Muscle of leg (tissue), 3 donors: ENCODE measurements at regions not wholly inside any gene's neighbourhood (a gene's known extent, or its start where the extent isn't known, plus 50 kb on each side); places are given as distances from the start of the nearest gene placed in this dataset.

Experiments used
- DNase-seq: peaks from one replicate; pipeline ENCODE4 v3.0.0; 2013
- H3K27ac ChIP-seq: one replicate; pipeline ENCODE4 v1.5.1; 2013; ENCODE audit warnings: mild to moderate bottlenecking, low read length, control low read depth
- H3K27me3 ChIP-seq: one replicate; pipeline ENCODE4 v1.6.1; 2013; ENCODE audit warnings: low read length; ENCODE audit not compliant: control insufficient read depth, insufficient read depth
- H3K36me3 ChIP-seq: one replicate; pipeline ENCODE4 v1.6.1; 2013; ENCODE audit warnings: low read length; ENCODE audit not compliant: control insufficient read depth, insufficient read depth
- H3K4me1 ChIP-seq: one replicate; pipeline ENCODE4 v1.6.1; 2013; ENCODE audit warnings: low read length; ENCODE audit not compliant: control insufficient read depth, insufficient read depth
- H3K4me3 ChIP-seq: one replicate; pipeline ENCODE4 v1.5.1; 2013; ENCODE audit warnings: low read length, control low read depth
- H3K9me3 ChIP-seq: replicated peaks from 2 replicates; pipeline ENCODE4 v1.6.1; 2013; ENCODE audit warnings: low read depth, low read length; ENCODE audit not compliant: control insufficient read depth
- WGBS: methylation state at CpG from one replicate; pipeline ENCODE4 v1.1.5; 2013; ENCODE audit warnings: missing lambda C conversion rate; ENCODE audit not compliant: insufficient coverage; 5-methylcytosine and 5-hydroxymethylcytosine counted together

- Histone ChIP-seq H3K4me3 (no peak overlapping the region), H3K27ac (no peak overlapping the region)
These were observed 403.7 kb upstream of the B3GALT2 start for GRCh38 chr1:193590102-193590501.

GRCh38 chr1:193589597-193590040, 403.2 kb upstream of the B3GALT2 start:
- H3K27me3 ChIP-seq, result no peaks in the 10 kb centered on the region
- H3K4me1 ChIP-seq, result peaks cover 15% of the 10 kb centered on the region
- H3K9me3 ChIP-seq, result no peaks in the 10 kb centered on the region
- no peaks in the 10 kb centered on the region for H3K36me3 ChIP-seq
- 14% methylated on average over 3 of the region's 3 CpGs for WGBS
- peak; percentile 86 for DNase-seq
- no peak overlapping the region for H3K4me3 ChIP-seq
- H3K27ac ChIP-seq, result no peak overlapping the region

More at GRCh38 chr1:193590102-193590501, 403.7 kb upstream of the B3GALT2 start:
- Histone ChIP-seq H3K27me3 (no peaks in the 10 kb centered on the region), H3K4me1 (peaks cover 15% of the 10 kb centered on the region), H3K36me3 (no peaks in the 10 kb centered on the region), H3K9me3 (no peaks in the 10 kb centered on the region)
- no peak for DNase-seq

GRCh38 chr1:193588311-193589082, 402.1 kb upstream of the B3GALT2 start:
- Histone ChIP-seq H3K27me3 (no peaks in the 10 kb centered on the region), H3K4me3 (no peak overlapping the region), H3K9me3 (no peaks in the 10 kb centered on the region), H3K27ac (no peak overlapping the region), H3K36me3 (no peaks in the 10 kb centered on the region), H3K4me1 (peaks cover 15% of the 10 kb centered on the region)
- WGBS, result 20% methylated on average over 5 of the region's 8 CpGs
- peak; percentile 77 for DNase-seq

GRCh38 chr1:193584731-193585239, 398.4 kb upstream of the B3GALT2 start:
- Histone ChIP-seq H3K36me3 (no peaks in the 10 kb centered on the region), H3K9me3 (no peaks in the 10 kb centered on the region), H3K4me3 (no peak overlapping the region), H3K27ac (no peak overlapping the region), H3K4me1 (peaks cover 12% of the 10 kb centered on the region), H3K27me3 (no peaks in the 10 kb centered on the region)
- no CpG with 5 or more reads among the region's 2 CpGs for WGBS
- no peak for DNase-seq

- no peaks in the 10 kb centered on the region for H3K9me3 ChIP-seq
- no peak overlapping the region for H3K4me3 ChIP-seq
- no peaks in the 10 kb centered on the region for H3K27me3 ChIP-seq
- H3K4me1 ChIP-seq, result no peaks in the 10 kb centered on the region
- H3K36me3 ChIP-seq, result no peaks in the 10 kb centered on the region
- no peak overlapping the region for H3K27ac ChIP-seq
- DNase-seq, result peak; percentile 52
- 65% methylated on average over 3 of the region's 3 CpGs for WGBS
These were observed 394.9 kb upstream of the B3GALT2 start for GRCh38 chr1:193581341-193581740.

GRCh38 chr1:193580419-193580818, 394.0 kb upstream of the B3GALT2 start:
- Histone ChIP-seq H3K4me3 (no peak overlapping the region), H3K4me1 (no peaks in the 10 kb centered on the region), H3K27ac (no peak overlapping the region), H3K9me3 (no peaks in the 10 kb centered on the region), H3K27me3 (no peaks in the 10 kb centered on the region), H3K36me3 (no peaks in the 10 kb centered on the region)
- no peak for DNase-seq
- no CpG with 5 or more reads among the region's 3 CpGs for WGBS

- Histone ChIP-seq H3K4me1 (no peaks in the 10 kb centered on the region), H3K4me3 (no peak overlapping the region), H3K27me3 (no peaks in the 10 kb centered on the region), H3K36me3 (no peaks in the 10 kb centered on the region), H3K9me3 (no peaks in the 10 kb centered on the region), H3K27ac (no peak overlapping the region)
- DNase-seq, result no peak
- no CpG with 5 or more reads among the region's 1 CpG for WGBS
These were observed 392.9 kb upstream of the B3GALT2 start for GRCh38 chr1:193579323-193579722.

GRCh38 chr1:193574913-193575312, 388.5 kb upstream of the B3GALT2 start:
- H3K27me3 ChIP-seq, result no peaks in the 10 kb centered on the region
- no peak for DNase-seq

GRCh38 chr1:193569983-193570269, 383.5 kb upstream of the B3GALT2 start:
- no peak for DNase-seq
- H3K36me3 ChIP-seq, result no peaks in the 10 kb centered on the region
- no peaks in the 10 kb centered on the region for H3K27me3 ChIP-seq
- no peaks in the 10 kb centered on the region for H3K4me1 ChIP-seq
- no peak overlapping the region for H3K4me3 ChIP-seq
- no peak overlapping the region for H3K27ac ChIP-seq
- no peaks in the 10 kb centered on the region for H3K9me3 ChIP-seq

More at GRCh38 chr1:193574913-193575312, 388.5 kb upstream of the B3GALT2 start:
- H3K4me3 ChIP-seq, result no peak overlapping the region
- H3K27ac ChIP-seq, result no peak overlapping the region
- H3K9me3 ChIP-seq, result no peaks in the 10 kb centered on the region
- H3K4me1 ChIP-seq, result no peaks in the 10 kb centered on the region
- H3K36me3 ChIP-seq, result no peaks in the 10 kb centered on the region

- Histone ChIP-seq H3K9me3 (no peaks in the 10 kb centered on the region), H3K4me3 (no peak overlapping the region), H3K27me3 (no peaks in the 10 kb centered on the region), H3K4me1 (no peaks in the 10 kb centered on the region), H3K36me3 (no peaks in the 10 kb centered on the region), H3K27ac (no peak overlapping the region)
- WGBS, result no CpG with 5 or more reads among the region's 1 CpG
- DNase-seq, result peak; percentile 9
These were observed 382.9 kb upstream of the B3GALT2 start for GRCh38 chr1:193569096-193569982.
